Sigmoid colon (tissue), 6 donors: ENCODE measurements at regions not wholly inside any gene's neighbourhood (a gene's known extent, or its start where the extent isn't known, plus 50 kb on each side); places are given as distances from the start of the nearest gene placed in this dataset.
A peak's percentile ranks its signal among the peaks of the same experiment; 100 is the strongest.

Experiments
- DNase-seq: peaks from one replicate; pipeline ENCODE4 v3.0.0-alpha.2; 2019
- H3K27ac ChIP-seq, 4 donors: fragments of 200-600 bp; sonication (generic); one replicate each; pipeline ENCODE4 v1.5.1; 2016 to 2019; ENCODE audit warnings: mild to moderate bottlenecking in 1 of 4
- H3K27me3 ChIP-seq, 3 donors: fragments of 200-600 bp; sonication (generic); one replicate each; pipeline ENCODE4 v1.5.1; 2019; ENCODE audit warnings: mild to moderate bottlenecking in 1 of 3
- H3K36me3 ChIP-seq, 4 donors: fragments of 200-600 bp; sonication (generic); one replicate each; pipeline ENCODE4 v1.5.1; 2016 to 2019
- H3K4me1 ChIP-seq, 4 donors: fragments of 200-600 bp; sonication (generic); one replicate each; pipeline ENCODE4 v1.5.1; 2017 to 2019
- H3K4me3 ChIP-seq, 4 donors: fragments of 200-600 bp; sonication (generic); one replicate each; pipeline ENCODE4 v1.5.1; 2017 to 2019; ENCODE audit warnings: mild to moderate bottlenecking in 2 of 4, moderate library complexity in 1 of 4
- H3K9me3 ChIP-seq, 4 donors: fragments of 200-600 bp in 3 of 4; sonication (generic) in 3 of 4; one replicate each; pipeline versions ENCODE4 v1.5.1 to v1.6.1; 2013 to 2019
- CTCF ChIP-seq, 4 experiments: fragments of 450-650 bp in 3 of 4; fragments of 200-600 bp in 1 of 4; IDR thresholded peaks; one replicate each; pipeline ENCODE4 v1.5.1; 2016 to 2019; ENCODE audit warnings: antibody characterized with exemption in 4 of 4, mild to moderate bottlenecking in 3 of 4, moderate library complexity in 2 of 4
- EP300 ChIP-seq, 4 donors: sonication (generic); formaldehyde crosslinking; IDR thresholded peaks; one replicate each; pipeline ENCODE4 v1.6.1; 2017; ENCODE audit warnings: antibody characterized with exemption in 4 of 4
- POLR2A ChIP-seq, 2 donors: fragments of 450-650 bp; IDR thresholded peaks; one replicate each; pipeline ENCODE4 v1.6.1; 2016; ENCODE audit warnings: antibody characterized with exemption in 2 of 2, mild to moderate bottlenecking in 2 of 2, moderate library complexity in 2 of 2
- POLR2AphosphoS5 ChIP-seq, 4 donors: sonication (generic); formaldehyde crosslinking; IDR thresholded peaks; one replicate each; pipeline ENCODE4 v1.6.1; 2017; ENCODE audit warnings: antibody characterized with exemption in 4 of 4
- WGBS, 2 donors: extraction: QIAGEN DNeasy Blood & Tissue Kit; methylation state at CpG; one replicate each; pipeline ENCODE4 v1.1.7; 2013; 5-methylcytosine and 5-hydroxymethylcytosine counted together
- intact Hi-C: fragments of 100-400 bp; cut with DNase I; formaldehyde crosslinking; loops from one replicate; pipeline ENCODE4 v1.15.1; 2023
- donor health status: healthy with polysubstance abuse.
- donor health status: healthy.

GRCh38 chr6:140915551-140915950 is 1217.2 kb upstream of the GJE1 start:
- WGBS, 2 donors: 73 to 76% methylated on average over 3 of the region's 3 CpGs
- TF ChIP-seq POLR2A (IDR thresholded peaks at IDR 0.05) (no peak), POLR2AphosphoS5 (IDR thresholded peaks at IDR 0.05) (no peak), CTCF (IDR thresholded peaks at IDR 0.05) (no peak), EP300 (IDR thresholded peaks at IDR 0.05) (no peak)
- Histone ChIP-seq H3K36me3 (no peaks in the 10 kb centered on the region), H3K27ac (no peak overlapping the region), H3K27me3 (no peaks in the 10 kb centered on the region), H3K9me3 (no peaks in the 10 kb centered on the region), H3K4me3 (no peak overlapping the region), H3K4me1 (no peaks in the 10 kb centered on the region)
- DNase-seq: no peak
- intact Hi-C loops: loop anchor here (10.0 kb wide), 1 partner anchor 111 kb away; no protein-coding TSS in a partner anchor

GRCh38 chr6:140915103-140915502 is 1217.6 kb upstream of the GJE1 start:
- Histone ChIP-seq H3K4me1 (no peaks in the 10 kb centered on the region), H3K9me3 (no peaks in the 10 kb centered on the region), H3K27ac (no peak overlapping the region), H3K4me3 (no peak overlapping the region), H3K36me3 (no peaks in the 10 kb centered on the region), H3K27me3 (no peaks in the 10 kb centered on the region)
- TF ChIP-seq POLR2AphosphoS5 (IDR thresholded peaks at IDR 0.05): no peak
- TF ChIP-seq CTCF (IDR thresholded peaks at IDR 0.05): peak in 1 of 4 experiments; percentile 10
- TF ChIP-seq POLR2A (IDR thresholded peaks at IDR 0.05): no peak
- no peak for DNase-seq
- 41 to 54% methylated on average over 1 of the region's 1 CpG for WGBS, 2 donors
- intact Hi-C loops: loop anchor here (10.0 kb wide), 1 partner anchor 110 kb away; no protein-coding TSS in a partner anchor

- Histone ChIP-seq H3K4me1 (no peaks in the 10 kb centered on the region), H3K27me3 (no peaks in the 10 kb centered on the region), H3K9me3 (no peaks in the 10 kb centered on the region), H3K27ac (no peak overlapping the region), H3K4me3 (no peak overlapping the region), H3K36me3 (no peaks in the 10 kb centered on the region)
- DNase-seq: no peak
- intact Hi-C loops: loop anchor here (10.0 kb wide), 1 partner anchor 108 kb away; no protein-coding TSS in a partner anchor
- WGBS, 2 donors: 86 to 88% methylated on average over 3 of the region's 3 CpGs
- TF ChIP-seq POLR2AphosphoS5 (IDR thresholded peaks at IDR 0.05) (no peak), EP300 (IDR thresholded peaks at IDR 0.05) (no peak), POLR2A (IDR thresholded peaks at IDR 0.05) (no peak), CTCF (IDR thresholded peaks at IDR 0.05) (no peak)
These were observed 1220.0 kb upstream of the GJE1 start for GRCh38 chr6:140912686-140913085.

- DNase-seq: no peak
- no peaks in the 10 kb centered on the region for H3K27me3 ChIP-seq
- 81 to 84% methylated on average over 1 of the region's 1 CpG for WGBS, 2 donors
- no peaks in the 10 kb centered on the region for H3K36me3 ChIP-seq
- TF ChIP-seq POLR2AphosphoS5 (IDR thresholded peaks at IDR 0.05) (no peak), POLR2A (IDR thresholded peaks at IDR 0.05) (no peak), EP300 (IDR thresholded peaks at IDR 0.05) (no peak), CTCF (IDR thresholded peaks at IDR 0.05) (no peak)
- no peaks in the 10 kb centered on the region for H3K4me1 ChIP-seq
- H3K4me3 ChIP-seq: no peak overlapping the region
- H3K9me3 ChIP-seq: no peaks in the 10 kb centered on the region
- no peak overlapping the region for H3K27ac ChIP-seq
- intact Hi-C loops: loop anchor here (10.0 kb wide), 1 partner anchor 105 kb away; no protein-coding TSS in a partner anchor
These were observed 1223.1 kb upstream of the GJE1 start for GRCh38 chr6:140909625-140910024.

- H3K36me3 ChIP-seq: no peaks in the 10 kb centered on the region
- no peak for DNase-seq
- no peak overlapping the region for H3K27ac ChIP-seq
- H3K27me3 ChIP-seq: no peaks in the 10 kb centered on the region
- H3K4me1 ChIP-seq: no peaks in the 10 kb centered on the region
- H3K4me3 ChIP-seq: no peak overlapping the region
- H3K9me3 ChIP-seq: no peaks in the 10 kb centered on the region
- intact Hi-C loops: no loop called here
- TF ChIP-seq EP300 (IDR thresholded peaks at IDR 0.05) (no peak), CTCF (IDR thresholded peaks at IDR 0.05) (no peak), POLR2A (IDR thresholded peaks at IDR 0.05) (no peak), POLR2AphosphoS5 (IDR thresholded peaks at IDR 0.05) (no peak)
These were observed 1223.6 kb upstream of the GJE1 start for GRCh38 chr6:140909156-140909555.
